ENCODE measurements at regions not wholly inside any gene's neighbourhood (a gene's known extent, or its start where the extent isn't known, plus 50 kb on each side); places are given as distances from the start of the nearest gene placed in this dataset. TPM values are rescaled to one million over a fixed set of nuclear protein-coding genes. Genes with fewer than 3 reads are reported as not detected.

- TF ChIP-seq KDM4A (IDR thresholded peaks at IDR 0.05; ENCODE audit: low read depth, low read length, severe bottlenecking): no peak
- TF ChIP-seq CBX8 (IDR thresholded peaks at IDR 0.05; ENCODE audit: borderline replicate concordance, low read depth, low read length): no peak
- no peak for TF ChIP-seq HDAC2 (IDR thresholded peaks at IDR 0.05; ENCODE audit: borderline replicate concordance in 1 of 2, low read depth in 2 of 2, low read length in 2 of 2)
- TF ChIP-seq TAF1 (IDR thresholded peaks at IDR 0.05; ENCODE audit: low read depth, low read length): no peak
- no peak for TF ChIP-seq SP4 (IDR thresholded peaks at IDR 0.05; ENCODE audit: low read length)
- TF ChIP-seq EGR1 (IDR thresholded peaks at IDR 0.05; ENCODE audit: borderline replicate concordance, low read depth, low read length): no peak
- TF ChIP-seq RNF2 (IDR thresholded peaks at IDR 0.05; ENCODE audit: borderline replicate concordance, low read depth, low read length, missing control alignments, poor library complexity, severe bottlenecking): no peak
- TF ChIP-seq TCF12 (IDR thresholded peaks at IDR 0.05; ENCODE audit: low read depth, low read length): no peak
- no peak for TF ChIP-seq KDM1A (IDR thresholded peaks at IDR 0.05; ENCODE audit: borderline replicate concordance, low read length)
Measured at GRCh38 chr12:96143827-96144565, 50.2 kb upstream of the ELK3 start (continued).

Small RNA genes lying in the stretch of these regions (small RNA-seq; reads per million reads assigned to genes)
- gene RN7SL88P (ENCODE audit: insufficient read depth): not detected
